Right hindlimb (tissue), 1 donor: ENCODE measurements at regions not wholly inside any gene's neighbourhood (a gene's known extent, or its start where the extent isn't known, plus 50 kb on each side); places are given as distances from the start of the nearest gene placed in this dataset.
"Not testable (repeated sequence)": the region's sequence is repeated elsewhere in the genome, so short reads cannot be mapped to it uniquely, and the experiment has no call there.

Experiments used
- DNase-seq: peaks from one replicate; pipeline ENCODE4 v3.0.0-alpha.2; 2018

DNA sequence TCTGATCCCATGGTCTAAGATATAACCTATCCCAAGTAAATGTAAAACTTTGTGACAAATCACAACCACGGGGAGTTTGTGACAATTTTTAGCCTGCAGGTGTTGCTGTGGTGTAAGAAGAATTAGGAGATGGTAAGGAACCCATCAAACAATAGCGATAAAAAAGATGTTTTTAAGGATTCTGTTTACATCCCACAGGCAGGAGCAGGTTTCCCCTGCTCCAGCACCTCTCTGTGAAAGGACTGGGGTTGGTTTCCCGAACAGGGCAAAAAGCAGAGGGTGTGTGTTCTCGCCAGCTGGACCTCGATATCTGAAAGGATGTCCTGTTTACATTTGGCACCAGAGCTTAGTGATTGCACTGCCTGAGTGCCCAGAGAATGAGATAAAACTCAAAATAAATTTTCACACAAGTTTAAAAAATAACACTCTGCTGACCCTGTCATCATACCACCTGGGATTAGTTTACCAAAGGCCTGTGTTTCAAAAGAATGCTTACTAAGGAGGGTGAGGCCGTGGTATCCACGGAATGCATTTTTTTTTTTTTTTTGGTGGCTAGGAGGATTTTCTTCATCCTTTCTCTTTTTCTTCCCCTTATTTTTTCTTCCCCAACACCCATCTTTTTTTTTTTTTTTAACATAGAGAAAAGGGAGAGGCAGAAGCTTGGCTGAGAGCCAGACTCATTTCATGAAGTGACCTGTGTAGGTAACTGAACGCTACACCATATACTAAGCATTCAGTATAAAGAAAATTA is 151.8 kb upstream of the DPH6 start:
- no peak for DNase-seq

DNA sequence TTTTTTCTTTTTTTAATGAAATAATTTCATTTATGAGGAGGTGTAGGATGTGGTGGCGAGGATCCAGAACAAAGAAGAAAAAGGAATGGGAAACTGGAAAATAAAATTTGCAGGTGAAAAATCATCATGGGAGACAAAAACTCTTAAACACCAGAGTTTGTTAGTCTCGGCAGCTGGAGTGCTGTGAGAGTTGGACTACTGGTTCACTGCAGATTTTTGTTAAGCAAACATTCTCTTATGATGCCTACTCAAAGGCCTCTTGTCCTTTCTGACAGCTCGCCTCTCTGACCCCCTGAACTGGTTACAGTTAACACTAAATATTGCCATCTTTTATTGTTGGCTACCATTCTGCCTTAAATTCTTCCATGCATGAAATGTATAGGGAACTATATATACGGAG is 152.4 kb upstream of the DPH6 start:
- DNase-seq = no peak

DNA sequence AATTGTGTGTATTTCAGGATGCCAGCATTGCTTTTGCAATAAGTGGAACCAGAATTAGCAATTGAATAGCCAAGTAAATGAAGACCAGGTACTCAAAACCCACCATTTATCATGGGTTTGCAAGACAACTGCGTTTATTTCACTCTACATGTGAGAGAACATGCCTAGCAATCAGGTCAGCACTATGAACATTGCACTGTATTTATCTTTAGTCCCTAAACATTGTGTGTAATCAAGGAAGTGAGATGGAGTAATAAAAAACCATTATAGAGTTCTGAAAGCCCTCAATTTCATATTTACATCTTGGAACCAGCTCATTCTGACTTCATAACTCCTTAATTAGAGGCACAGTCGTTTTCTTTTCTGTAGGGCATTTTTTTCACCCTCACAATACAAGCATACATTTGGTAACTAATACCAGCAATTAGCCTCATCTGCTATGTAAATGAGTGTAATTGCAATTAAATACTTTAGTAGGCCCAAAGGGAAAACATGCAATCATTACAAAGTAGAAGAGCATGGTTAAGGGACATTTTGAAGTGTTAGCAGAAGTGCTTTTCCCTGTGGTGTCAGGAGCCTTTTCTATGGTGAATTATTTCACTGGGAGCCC is 153.1 kb upstream of the DPH6 start:
- DNase-seq = no peak

DNA sequence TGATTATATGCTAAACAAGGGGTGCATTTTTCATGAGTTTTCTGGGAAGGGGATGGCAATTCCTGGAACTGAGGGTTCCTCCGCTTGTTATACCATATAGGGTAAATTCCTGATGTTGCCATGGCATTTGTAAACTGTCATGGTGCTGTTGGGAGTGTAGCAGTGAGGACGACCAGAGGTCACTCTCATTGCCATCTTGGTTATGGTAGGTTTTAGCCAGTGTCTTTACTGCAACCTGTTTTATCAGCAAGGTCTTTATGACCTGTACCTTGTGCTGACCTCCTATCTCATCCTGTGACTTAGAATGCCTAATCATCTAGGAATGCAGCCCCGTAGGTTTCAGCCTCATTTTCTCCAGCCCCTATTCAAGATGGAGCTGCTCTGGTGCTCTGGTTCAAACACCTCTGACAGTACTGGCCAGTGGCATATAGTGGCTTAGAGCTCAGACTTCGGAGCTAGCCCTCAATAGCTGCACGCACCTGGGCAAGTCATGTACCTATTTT is 154.2 kb upstream of the DPH6 start:
- not testable (repeated sequence) for DNase-seq

DNA sequence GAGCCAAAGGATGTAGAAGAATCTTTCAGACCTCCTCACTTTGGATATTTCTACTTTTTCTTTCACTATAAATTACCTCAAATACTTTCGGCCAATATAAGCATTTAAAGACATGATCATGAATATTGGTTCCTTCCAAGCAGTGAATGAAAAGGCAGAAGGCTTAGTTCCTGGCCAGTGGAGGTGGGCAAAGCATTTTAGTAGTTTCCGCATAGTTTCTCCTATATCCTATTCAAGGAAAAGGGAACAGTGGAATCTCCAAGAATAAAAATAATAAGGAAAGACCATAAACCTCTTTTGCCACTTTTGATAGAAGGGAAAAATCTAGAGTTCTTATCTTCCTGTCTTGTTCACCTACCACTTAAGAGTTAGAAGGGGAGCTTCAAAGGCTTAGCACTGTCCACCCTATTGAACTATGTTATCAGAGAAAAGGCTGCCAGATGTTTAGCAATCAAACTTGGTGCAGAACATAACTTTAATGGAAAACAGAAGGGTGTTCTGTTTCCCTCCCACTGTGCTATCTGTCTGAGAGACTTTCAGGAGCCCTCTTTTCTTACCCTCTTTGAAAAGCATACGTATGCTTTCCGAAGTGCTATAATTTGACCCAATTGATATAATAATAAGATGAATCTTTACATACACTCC is 155.6 kb upstream of the DPH6 start:
- no peak for DNase-seq

DNA sequence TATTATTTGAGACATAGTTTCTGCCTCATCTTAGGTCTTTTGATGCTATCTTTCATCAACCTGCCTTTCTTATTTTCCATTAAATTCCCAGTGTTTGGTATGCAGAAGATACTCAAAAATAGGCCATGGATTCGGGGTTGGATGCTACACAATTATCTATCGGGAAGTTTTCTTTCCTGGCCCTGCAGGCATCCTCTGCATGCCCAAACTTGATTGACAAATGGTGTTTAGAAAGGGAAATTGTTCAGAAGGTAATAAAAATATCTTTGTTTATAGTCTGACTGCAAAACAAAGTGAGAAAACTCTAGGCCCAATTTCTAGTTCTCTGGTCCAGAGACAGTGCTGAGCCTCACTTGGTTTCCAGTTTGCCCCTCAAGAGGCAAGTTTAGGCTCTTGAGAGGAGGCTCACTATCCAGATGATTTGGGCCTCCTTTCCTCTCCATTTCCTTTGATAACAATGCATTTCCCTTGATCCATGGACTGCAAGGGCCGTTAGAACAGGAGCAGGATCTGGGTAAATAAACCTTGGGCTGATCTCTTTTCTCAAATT is 157.1 kb upstream of the DPH6 start:
- no peak for DNase-seq

DNA sequence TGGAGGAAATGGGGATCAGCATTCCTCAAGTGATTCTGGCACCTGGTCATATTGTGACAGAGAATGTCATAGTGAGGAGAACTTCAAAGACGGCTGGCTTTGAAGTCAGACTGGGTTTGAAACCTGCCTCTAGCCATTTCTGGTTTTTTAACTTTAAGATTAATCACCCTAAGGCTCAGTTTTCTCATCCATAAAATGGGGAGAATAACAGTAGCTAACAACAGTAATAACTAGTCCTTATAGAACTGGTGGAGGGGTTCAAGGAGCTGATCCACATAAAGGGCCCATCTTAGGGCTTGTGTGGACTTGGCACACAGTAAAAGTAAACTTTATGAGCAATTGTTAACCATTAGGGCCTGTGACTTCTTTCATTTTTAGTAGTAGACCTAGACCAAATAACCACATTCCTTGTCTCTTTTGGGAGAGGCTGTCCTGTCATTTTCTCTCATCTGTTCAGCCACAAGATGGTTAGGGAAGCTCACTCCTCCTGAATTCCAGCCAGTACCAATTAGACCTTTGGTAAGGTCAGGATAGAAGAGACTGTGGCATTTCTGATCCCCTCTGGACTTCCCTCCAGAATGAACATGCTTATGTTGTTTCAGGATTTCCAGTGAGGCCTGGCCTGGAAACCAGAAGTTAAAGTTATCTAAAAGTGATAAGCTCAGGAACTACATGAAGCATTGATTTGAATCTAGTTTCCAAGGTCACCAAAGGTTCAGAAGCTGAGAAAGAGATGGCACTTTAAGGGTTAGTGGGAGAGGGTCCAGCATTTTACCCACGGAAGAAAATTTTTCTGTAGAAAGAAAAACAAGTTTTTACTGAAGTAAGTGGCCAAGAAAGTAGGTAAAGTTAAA is 159.3 kb upstream of the DPH6 start:
- no peak for DNase-seq

DNA sequence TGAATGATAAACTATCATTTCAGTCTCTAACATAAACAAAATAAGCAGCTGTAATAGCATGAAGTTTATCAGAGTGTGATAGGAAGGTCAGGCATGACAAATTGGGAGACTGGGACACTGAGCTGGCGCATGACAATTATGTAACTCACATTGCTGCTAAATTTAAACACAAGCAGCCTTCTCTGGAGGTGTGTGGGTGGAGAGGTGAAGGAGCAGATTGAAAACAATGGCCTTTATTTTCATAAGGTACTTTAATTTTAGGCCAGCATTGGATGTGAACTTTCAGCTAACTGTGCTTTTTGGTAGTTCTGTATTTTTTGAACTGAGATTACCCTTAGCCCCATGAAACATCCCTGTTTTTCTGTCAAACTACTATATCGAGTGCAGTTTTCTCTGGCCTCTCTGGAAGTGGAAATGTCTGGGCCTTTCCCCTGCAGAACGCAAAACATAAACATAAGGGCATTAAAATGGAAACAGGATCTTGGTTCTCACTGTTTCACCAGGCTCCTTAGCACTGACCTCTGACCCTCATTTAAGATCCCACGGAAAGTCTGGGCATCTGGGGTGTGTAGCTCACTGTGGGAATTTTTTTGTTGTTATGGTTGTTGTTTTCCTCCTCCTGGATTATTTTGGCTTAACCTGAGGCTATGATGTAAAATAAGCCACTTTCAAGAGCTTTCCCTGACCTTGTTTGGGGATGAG is 160.1 kb upstream of the DPH6 start:
- no peak for DNase-seq

DNA sequence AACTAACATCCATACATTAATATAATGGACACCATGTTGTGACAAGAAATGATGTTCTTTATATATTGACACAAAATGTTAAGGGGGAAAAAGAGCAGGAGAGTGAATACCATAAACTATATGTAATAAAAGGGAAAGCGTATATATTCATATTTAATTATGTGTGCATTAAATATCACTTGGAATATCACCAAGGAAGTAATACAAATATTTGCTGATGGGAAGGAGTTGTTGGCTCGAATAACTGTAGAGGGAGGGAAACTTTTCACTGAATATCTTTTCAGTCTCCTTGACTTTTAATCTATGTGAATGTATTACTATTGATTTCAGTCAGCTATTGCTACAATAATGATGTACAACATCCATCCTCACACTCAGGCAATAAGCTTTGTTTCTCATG is 167.0 kb upstream of the DPH6 start:
- no peak for DNase-seq

DNA sequence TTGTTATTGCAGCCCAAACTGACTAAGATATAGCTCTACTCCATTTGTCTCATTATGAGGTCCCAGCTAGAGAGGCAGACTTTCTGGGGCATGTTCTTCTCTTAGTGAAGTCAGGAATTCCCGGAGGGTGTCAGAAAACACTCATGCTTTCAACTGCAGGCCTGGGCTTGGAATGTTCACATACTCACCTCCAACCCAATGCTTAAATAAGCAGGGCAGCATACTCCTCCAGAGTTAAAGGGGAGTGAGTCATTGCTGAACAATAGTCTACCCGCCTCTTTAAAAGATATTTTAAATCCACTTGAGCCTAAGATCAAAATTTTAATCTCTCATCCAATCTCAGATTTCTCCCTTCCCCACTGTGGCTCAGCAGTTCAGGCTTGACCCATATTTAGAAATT is 167.8 kb upstream of the DPH6 start:
- no peak for DNase-seq

DNA sequence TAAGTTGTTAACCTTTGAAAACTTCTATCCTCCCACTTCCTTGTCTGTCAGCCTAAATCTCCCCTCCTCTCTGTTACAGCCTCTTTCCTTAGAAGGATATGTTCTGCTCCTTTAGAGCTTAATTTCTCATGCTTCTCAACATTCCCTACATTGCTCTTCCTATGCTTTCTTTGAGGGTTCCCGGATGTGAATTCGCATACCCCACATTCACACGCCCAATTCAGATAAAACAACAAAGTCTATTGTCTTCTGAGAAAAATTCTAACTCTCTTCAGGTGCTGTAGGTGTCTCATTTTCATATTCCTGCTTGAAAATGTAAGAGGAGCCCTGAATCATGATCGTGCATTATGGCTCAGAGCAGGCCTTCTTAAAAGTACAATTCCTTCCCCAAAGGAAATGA is 171.8 kb upstream of the DPH6 start:
- DNase-seq = no peak

DNA sequence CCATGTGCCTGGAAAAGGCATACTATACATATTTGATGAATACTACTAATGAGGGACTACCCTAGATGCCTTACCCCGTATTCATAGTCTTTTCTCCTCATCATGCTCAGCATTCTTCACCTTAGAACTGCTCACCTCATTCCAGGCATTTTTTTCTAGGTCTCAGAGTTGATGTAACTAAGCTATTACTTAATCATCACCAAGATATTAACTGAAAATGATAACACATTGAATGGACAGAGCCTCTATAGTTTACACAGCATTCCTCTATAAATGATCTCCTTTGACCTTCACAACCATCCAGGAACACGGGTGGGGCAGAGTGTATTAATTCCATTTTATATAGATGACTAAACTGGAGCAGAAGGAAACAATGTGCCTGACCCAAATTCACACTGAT is 174.1 kb upstream of the DPH6 start:
- no peak for DNase-seq

DNA sequence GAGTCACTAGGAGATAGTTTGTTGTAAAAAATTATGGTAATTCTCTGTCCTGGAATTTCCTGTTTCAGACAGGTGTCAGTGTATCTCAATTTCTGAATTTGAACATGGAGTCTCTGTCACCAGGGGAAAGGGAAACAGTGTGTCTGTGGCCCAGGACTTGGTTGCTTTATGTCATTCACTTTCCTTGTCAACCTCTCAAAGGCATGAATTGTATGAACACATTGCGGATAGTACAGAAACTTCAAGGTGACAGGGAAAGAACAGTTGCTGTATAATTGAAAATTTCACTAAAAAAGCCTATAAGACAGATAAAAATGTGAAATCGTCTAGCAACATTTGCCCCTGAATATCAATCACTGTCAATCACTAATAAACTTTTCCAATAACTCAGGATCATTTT is 175.0 kb upstream of the DPH6 start:
- no peak for DNase-seq

DNA sequence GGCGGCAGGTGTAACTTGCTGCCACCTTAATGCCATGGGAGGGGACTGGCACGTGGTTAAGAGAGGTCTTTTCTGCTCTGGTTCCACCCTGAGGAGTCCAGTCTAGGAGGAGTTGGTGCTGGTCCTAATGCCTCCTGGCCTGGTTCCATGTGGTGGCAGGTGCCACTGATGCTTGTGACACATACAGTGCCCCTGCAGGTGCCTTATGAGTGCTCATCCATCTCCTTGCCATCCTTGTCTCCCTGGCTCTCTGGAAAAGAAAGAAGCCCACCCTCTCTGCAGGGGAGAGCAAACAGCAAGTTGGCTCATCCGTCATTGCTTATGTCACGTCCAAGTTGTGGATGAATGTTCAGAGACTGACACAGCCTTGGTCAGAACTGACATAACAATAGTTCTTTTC is 175.8 kb upstream of the DPH6 start:
- no peak for DNase-seq

DNA sequence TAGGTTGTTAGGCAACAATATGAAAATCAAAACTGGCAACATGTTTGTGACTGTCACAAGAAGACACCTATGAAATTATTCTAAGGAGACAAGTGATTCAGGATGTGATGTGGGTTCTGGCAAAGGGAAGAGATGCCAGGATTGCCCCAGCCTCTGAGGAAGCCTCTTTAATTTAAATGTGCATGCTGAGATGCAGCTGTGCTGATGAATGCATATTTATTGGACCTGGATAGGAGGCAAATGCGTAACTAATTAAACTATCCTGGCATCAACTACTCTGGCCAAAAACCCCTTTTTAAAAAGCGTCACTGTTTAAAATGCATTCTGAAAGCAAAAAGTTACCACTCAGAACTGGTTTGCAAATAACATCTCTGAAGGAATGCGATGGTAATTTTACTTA is 176.5 kb upstream of the DPH6 start:
- DNase-seq = no peak

DNA sequence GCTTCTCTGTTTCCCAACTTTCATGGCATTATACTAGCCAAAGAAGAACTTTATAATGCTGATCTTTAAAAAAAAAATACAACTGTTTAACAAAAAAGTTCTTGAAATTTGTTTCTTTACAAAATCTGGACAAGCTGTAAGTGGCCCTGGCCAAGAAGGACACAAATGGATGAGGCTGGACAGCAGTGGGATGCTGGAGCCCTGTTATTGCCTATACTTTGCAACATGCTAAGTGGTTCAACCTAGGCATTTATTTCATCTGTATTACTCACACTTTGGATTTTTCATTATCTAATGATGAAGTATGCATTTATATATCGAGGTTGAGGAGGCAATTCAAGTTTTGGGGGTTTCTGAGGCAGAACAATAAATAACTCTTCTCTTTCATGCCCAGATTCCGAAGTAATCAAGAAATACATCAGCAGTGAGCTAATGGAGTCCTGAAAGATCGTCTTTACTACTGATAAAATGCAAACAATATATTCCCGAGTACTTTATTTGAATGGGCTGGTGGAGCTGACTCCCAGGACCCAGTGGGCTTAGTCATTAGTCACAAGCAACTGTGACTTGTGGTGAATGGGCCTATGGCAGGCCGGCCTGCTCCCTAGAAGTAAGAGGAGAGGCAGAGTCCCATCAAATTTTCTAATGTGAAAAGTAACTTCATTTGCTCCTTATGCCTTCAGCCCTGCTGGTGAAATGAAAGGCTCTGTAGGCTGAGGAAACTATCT is 177.3 kb upstream of the DPH6 start:
- no peak for DNase-seq

DNA sequence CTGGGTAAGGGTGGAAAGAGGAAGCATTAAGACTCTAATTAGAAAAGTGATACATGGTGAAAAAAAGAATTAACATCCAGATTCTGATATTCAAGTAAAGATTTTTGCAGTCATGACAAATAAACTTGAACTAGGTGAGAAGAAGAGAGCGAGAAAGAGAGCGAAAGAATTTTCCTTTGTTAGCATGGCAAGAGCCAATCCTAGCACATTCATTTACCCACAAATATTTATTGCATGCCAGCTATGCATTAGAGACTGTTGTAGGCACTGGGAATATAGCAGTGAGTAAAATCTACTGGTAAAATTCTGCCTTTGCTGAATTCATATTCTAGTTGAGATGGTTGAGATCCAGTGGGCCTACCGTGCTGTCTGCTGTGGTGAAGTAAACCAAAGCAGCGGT is 177.9 kb upstream of the DPH6 start:
- no peak for DNase-seq

DNA sequence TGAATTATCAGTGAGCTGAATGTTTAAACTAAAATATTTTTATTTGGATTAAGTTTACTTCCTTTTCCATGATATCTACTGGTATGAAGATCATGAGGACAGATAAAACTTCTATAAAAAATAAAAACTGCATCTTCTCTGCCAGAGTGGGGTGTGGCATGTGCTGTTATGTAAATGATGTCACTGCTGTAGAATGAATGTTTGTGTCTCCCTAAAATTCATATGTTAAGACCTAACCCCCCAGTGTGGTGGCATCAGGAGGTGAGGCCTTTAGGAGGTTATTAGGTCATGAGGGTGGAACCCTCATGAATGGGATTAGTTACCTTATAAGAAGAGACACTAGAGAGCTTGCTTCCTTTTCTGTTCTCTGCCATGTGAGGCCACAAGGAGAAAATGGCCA is 178.7 kb upstream of the DPH6 start:
- DNase-seq = no peak

DNA sequence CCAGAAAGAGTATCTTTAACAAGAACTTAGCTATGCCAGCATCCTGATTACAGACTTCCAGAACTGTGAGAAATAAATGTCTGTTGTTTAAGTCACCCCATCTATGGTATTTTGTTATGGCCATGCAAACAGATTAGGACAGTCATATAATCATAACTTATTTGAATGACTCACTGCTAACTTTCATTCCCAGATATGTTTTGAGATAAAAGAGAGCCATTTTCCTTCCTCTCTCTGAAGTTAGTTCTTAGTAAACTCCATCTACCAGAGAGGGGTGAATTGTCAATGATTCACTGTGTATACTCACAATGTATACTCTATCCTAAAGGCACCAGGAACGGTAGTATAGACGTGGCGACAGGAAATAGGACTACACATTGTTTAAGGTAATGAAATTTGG is 179.4 kb upstream of the DPH6 start:
- no peak for DNase-seq

DNA sequence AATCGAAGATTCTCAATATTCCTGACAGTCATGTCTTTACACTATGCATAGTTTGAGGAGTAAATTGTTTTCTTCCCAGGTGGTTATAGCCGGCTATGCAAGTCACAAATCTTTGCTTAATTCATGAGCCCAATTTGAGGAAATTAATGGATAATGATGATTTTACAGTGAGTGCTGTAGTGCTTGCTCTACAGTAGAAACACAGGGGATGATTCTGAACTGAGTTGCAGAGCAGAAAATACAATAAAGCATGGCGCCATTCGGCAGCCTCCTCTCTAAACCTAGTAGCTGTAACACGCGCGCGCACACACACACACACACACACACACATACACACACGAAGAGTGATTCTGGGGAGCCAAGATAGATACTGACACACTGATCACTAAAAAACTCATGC is 181.7 kb upstream of the DPH6 start:
- DNase-seq = no peak

DNA sequence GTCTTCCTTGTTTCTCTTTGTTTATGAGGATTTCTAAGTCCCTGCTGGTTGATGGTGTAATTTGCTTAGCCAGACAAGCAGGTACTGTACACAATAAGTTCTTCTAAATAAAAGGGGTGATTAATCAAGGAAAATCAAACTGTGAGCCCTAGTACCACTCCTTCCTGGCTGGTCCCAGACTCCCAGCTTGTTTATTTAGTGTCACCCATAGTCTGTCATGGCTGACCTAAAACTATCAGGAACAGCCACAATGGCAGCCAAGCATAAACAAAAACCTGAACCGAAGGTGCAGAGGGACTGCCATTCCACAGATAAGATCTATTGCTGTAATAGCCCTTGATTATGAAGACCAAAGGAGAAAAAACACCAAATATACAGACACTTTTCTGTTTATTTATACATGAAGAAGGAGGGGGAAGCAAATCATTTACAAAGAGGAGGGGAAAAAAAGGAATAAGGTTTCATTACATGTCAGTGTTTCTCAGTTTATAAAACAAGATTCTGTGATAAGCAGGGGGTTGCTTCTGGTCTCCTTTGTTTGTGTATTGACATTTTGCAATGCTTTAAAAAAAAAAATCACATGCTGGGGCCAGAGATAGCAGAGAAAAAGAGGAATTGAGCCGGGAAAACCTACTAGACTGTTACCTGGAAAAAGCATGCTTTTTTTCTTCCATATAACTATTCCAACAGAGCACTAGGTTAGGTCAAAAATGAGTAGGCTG is 182.4 kb upstream of the DPH6 start:
- DNase-seq = no peak
